ENCODE measurements at regions not wholly inside any gene's neighbourhood (a gene's known extent, or its start where the extent isn't known, plus 50 kb on each side); places are given as distances from the start of the nearest gene placed in this dataset.

- TF ChIP-seq CTCF (IDR thresholded peaks at IDR 0.05 in 2 of 3, conservative IDR thresholded peaks at IDR 0.05 in 1 of 3; ENCODE audit: borderline replicate concordance in 1 of 3, insufficient read depth in 1 of 3, low read depth in 2 of 3, low read length in 2 of 3) (no peak), EZH2phosphoT487 (IDR thresholded peaks at IDR 0.05; ENCODE audit: borderline replicate concordance) (no peak), EZH2 (IDR thresholded peaks at IDR 0.05) (no peak), SIN3A (IDR thresholded peaks at IDR 0.05; ENCODE audit: low read depth) (no peak)
- TF ChIP-seq, protein P1, sequence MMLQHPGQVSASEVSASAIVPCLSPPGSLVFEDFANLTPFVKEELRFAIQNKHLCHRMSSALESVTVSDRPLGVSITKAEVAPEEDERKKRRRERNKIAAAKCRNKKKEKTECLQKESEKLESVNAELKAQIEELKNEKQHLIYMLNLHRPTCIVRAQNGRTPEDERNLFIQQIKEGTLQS (IDR thresholded peaks at IDR 0.05) = no peak
These were observed 157.3 kb upstream of the FOXN2 start for GRCh38 chr2:48157150-48157549.
